Stimulated activated CD4-positive, alpha-beta T cell treated with anti-CD3 and anti-CD28 coated beads, Interleukin-12 subunit alpha, Interleukin-12 subunit beta, amount 100 ng/mL, for 24 hours (primary cell): ENCODE measurements at regions not wholly inside any gene's neighbourhood (a gene's known extent, or its start where the extent isn't known, plus 50 kb on each side); places are given as distances from the start of the nearest gene placed in this dataset.

Experiments used
- DNase-seq, 2 experiments: peaks; one replicate each; pipeline ENCODE4 v3.0.0-alpha.2; 2020; ENCODE audit warnings: low read depth in 2 of 2

- DNase-seq, result no peak
These were observed 450.8 kb downstream of the EIPR1 start for GRCh38 chr2:2926858-2927175.

GRCh38 chr2:2926009-2926857 lies 451.4 kb downstream of the EIPR1 start:
- DNase-seq, result no peak

GRCh38 chr2:2922156-2922555 lies 455.5 kb downstream of the EIPR1 start:
- no peak for DNase-seq

GRCh38 chr2:2921011-2921720 lies 456.5 kb downstream of the EIPR1 start:
- DNase-seq, result no peak

- no peak for DNase-seq
These were observed 457.8 kb downstream of the EIPR1 start for GRCh38 chr2:2919574-2920365.

- no peak for DNase-seq
These were observed 458.6 kb downstream of the EIPR1 start for GRCh38 chr2:2919026-2919425.

GRCh38 chr2:2916621-2917020 lies 461.0 kb downstream of the EIPR1 start:
- DNase-seq, result no peak

- DNase-seq, result no peak
These were observed 463.4 kb downstream of the EIPR1 start for GRCh38 chr2:2914252-2914651.

- no peak for DNase-seq
These were observed 464.0 kb downstream of the EIPR1 start for GRCh38 chr2:2913601-2914120.

- no peak for DNase-seq
These were observed 464.9 kb downstream of the EIPR1 start for GRCh38 chr2:2912731-2913130.

GRCh38 chr2:2912293-2912692 lies 465.3 kb downstream of the EIPR1 start:
- DNase-seq, result no peak

GRCh38 chr2:2910259-2910658 lies 467.4 kb downstream of the EIPR1 start:
- DNase-seq, result no peak

- DNase-seq, result no peak
These were observed 468.3 kb downstream of the EIPR1 start for GRCh38 chr2:2909086-2910035.

- no peak for DNase-seq
These were observed 471.5 kb downstream of the EIPR1 start for GRCh38 chr2:2906091-2906490.

GRCh38 chr2:2904721-2905350 lies 472.8 kb downstream of the EIPR1 start:
- DNase-seq, result no peak

GRCh38 chr2:2902547-2903281 lies 474.9 kb downstream of the EIPR1 start:
- DNase-seq, result no peak

GRCh38 chr2:2901384-2902345 lies 476.0 kb downstream of the EIPR1 start:
- no peak for DNase-seq

- DNase-seq, result no peak
These were observed 477.8 kb downstream of the EIPR1 start for GRCh38 chr2:2899826-2900225.

- DNase-seq, result no peak
These were observed 478.9 kb downstream of the EIPR1 start for GRCh38 chr2:2898744-2899143.
